HCT116 (cell line): ENCODE measurements at regions not wholly inside any gene's neighbourhood (a gene's known extent, or its start where the extent isn't known, plus 50 kb on each side); places are given as distances from the start of the nearest gene placed in this dataset.

Experiments used
- CBX3 ChIP-seq: IDR thresholded peaks from 2 replicates; pipeline ENCODE4 v1.6.1; 2012; ENCODE audit warnings: low read depth
- EZH2 ChIP-seq: fragments of 200-600 bp; sonication (generic); IDR thresholded peaks from 2 replicates; pipeline ENCODE4 v1.6.1; 2017; ENCODE audit warnings: antibody characterized with exemption, mixed run types
- POLR2AphosphoS5 ChIP-seq: IDR thresholded peaks from 2 replicates; pipeline ENCODE4 v1.6.1; 2011; ENCODE audit warnings: mild to moderate bottlenecking, low read depth, low read length, moderate library complexity
- RAD21 ChIP-seq: IDR thresholded peaks from 2 replicates; pipeline ENCODE4 v1.6.1; 2012; ENCODE audit warnings: low read depth, mild to moderate bottlenecking
- TF ChIP-seq, protein P1 (sequence below), 3 experiments: fragments of 200-600 bp in 1 of 3; sonication (generic) in 1 of 3; IDR thresholded peaks in 2 of 3; conservative IDR thresholded peaks in 1 of 3; 2 replicates each; pipeline ENCODE4 v1.5.1; 2012 to 2017; ENCODE audit warnings: low read depth in 2 of 3, low read length in 2 of 3, antibody characterized with exemption in 1 of 3, borderline replicate concordance in 1 of 3, control low read depth in 1 of 3, mild to moderate bottlenecking in 1 of 3, mixed read lengths in 1 of 3, mixed run types in 1 of 3, moderate library complexity in 1 of 3; ENCODE audit not compliant: insufficient read depth in 1 of 3

DNA sequence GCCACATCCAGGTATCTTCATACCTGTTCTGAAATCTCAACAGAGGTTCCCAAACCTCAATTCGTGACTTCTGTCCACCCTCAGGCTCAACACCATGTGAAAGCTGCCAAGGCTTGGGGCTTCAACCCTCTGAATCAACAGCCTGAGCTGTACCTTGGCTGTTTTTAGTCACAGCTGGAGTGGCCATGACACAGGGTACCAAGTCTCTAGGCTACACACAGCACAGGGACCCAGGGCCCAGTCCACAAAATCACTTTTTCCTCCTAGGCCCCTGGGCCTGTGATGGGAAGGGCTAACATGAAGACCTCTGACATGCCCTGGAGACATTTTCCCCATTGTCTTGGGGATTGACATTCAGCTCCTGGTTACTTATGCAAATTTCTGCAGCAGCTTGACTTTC is 464.9 kb downstream of the ELAVL2 start:
- TF ChIP-seq, protein P1, sequence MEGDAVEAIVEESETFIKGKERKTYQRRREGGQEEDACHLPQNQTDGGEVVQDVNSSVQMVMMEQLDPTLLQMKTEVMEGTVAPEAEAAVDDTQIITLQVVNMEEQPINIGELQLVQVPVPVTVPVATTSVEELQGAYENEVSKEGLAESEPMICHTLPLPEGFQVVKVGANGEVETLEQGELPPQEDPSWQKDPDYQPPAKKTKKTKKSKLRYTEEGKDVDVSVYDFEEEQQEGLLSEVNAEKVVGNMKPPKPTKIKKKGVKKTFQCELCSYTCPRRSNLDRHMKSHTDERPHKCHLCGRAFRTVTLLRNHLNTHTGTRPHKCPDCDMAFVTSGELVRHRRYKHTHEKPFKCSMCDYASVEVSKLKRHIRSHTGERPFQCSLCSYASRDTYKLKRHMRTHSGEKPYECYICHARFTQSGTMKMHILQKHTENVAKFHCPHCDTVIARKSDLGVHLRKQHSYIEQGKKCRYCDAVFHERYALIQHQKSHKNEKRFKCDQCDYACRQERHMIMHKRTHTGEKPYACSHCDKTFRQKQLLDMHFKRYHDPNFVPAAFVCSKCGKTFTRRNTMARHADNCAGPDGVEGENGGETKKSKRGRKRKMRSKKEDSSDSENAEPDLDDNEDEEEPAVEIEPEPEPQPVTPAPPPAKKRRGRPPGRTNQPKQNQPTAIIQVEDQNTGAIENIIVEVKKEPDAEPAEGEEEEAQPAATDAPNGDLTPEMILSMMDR (IDR thresholded peaks at IDR 0.05 in 2 of 3, conservative IDR thresholded peaks at IDR 0.05 in 1 of 3; ENCODE audit: borderline replicate concordance in 1 of 3, insufficient read depth in 1 of 3, low read depth in 2 of 3, low read length in 2 of 3) = no peak
- no peak for TF ChIP-seq EZH2
- no peak for TF ChIP-seq RAD21
- no peak for TF ChIP-seq POLR2AphosphoS5
- no peak for TF ChIP-seq CBX3
